ENCODE measurements at regions not wholly inside any gene's neighbourhood (a gene's known extent, or its start where the extent isn't known, plus 50 kb on each side); places are given as distances from the start of the nearest gene placed in this dataset.
"Not testable (repeated sequence)": the region's sequence is repeated elsewhere in the genome, so short reads cannot be mapped to it uniquely, and the experiment has no call there.

DNA sequence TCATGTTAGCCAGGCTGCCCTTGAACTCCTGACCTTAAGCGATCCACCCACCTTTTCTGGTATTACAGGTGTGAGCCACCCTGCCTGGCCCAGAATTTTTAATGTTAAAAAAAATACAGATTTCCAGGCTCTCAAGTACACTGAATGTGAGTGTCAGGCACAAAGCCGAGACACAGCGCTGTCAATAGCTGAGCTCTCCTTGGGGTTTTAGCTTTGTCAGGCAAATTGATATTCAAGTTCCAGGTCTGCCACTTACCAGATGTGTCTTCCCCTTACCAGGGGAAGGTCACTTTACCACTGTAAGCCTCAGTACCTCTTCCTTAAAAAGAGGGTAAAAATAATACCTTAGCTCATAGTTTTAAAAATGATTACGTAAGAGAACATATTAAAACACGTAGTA, 71.6 kb upstream of the LRRC37A2 start:
- TF ChIP-seq, protein P1, sequence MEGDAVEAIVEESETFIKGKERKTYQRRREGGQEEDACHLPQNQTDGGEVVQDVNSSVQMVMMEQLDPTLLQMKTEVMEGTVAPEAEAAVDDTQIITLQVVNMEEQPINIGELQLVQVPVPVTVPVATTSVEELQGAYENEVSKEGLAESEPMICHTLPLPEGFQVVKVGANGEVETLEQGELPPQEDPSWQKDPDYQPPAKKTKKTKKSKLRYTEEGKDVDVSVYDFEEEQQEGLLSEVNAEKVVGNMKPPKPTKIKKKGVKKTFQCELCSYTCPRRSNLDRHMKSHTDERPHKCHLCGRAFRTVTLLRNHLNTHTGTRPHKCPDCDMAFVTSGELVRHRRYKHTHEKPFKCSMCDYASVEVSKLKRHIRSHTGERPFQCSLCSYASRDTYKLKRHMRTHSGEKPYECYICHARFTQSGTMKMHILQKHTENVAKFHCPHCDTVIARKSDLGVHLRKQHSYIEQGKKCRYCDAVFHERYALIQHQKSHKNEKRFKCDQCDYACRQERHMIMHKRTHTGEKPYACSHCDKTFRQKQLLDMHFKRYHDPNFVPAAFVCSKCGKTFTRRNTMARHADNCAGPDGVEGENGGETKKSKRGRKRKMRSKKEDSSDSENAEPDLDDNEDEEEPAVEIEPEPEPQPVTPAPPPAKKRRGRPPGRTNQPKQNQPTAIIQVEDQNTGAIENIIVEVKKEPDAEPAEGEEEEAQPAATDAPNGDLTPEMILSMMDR (IDR thresholded peaks at IDR 0.05) = not testable (repeated sequence)
- not testable (repeated sequence) for TF ChIP-seq POLR2A (IDR thresholded peaks at IDR 0.05)

All from esophagus squamous epithelium (tissue), 4 donors.